Thyroid gland (tissue), 4 donors: ENCODE measurements at regions not wholly inside any gene's neighbourhood (a gene's known extent, or its start where the extent isn't known, plus 50 kb on each side); places are given as distances from the start of the nearest gene placed in this dataset.

ENCODE experiments used
- DNase-seq, 2 donors: peaks; one replicate each; pipeline ENCODE4 v3.0.0-alpha.2; 2019
- H3K27ac ChIP-seq, 3 donors: fragments of 200-600 bp; sonication (generic); 1 replicate in 2 of 3; 2 replicates in 1 of 3; pipeline ENCODE4 v1.5.1; 2016 to 2019; ENCODE audit warnings: mild to moderate bottlenecking in 1 of 3, moderate library complexity in 1 of 3
- H3K27me3 ChIP-seq: fragments of 200-600 bp; sonication (generic); one replicate; pipeline ENCODE4 v1.5.1; 2019
- H3K36me3 ChIP-seq, 2 donors: fragments of 200-600 bp; sonication (generic); one replicate each; pipeline ENCODE4 v1.5.1; 2016 to 2019
- H3K4me1 ChIP-seq, 2 donors: fragments of 200-600 bp; sonication (generic); one replicate each; pipeline ENCODE4 v1.5.1; 2017 to 2019
- H3K4me3 ChIP-seq, 3 donors: fragments of 200-600 bp; sonication (generic); replicated peaks in 1 of 3; 1 replicate in 2 of 3; 2 replicates in 1 of 3; pipeline ENCODE4 v1.5.1; 2016; ENCODE audit warnings: mild to moderate bottlenecking in 1 of 3
- H3K9me3 ChIP-seq: fragments of 200-600 bp; sonication (generic); one replicate; pipeline ENCODE4 v1.5.1; 2017
- POLR2A ChIP-seq, 2 donors: fragments of 450-650 bp; IDR thresholded peaks; one replicate each; pipeline ENCODE4 v1.6.1; 2017; ENCODE audit warnings: antibody characterized with exemption in 2 of 2, mild to moderate bottlenecking in 2 of 2, moderate library complexity in 1 of 2
- WGBS, 2 donors: methylation state at CpG; one replicate each; pipeline ENCODE4 v1.1.5; 2017; 5-methylcytosine and 5-hydroxymethylcytosine counted together
- intact Hi-C: fragments of 100-400 bp; cut with DNase I; formaldehyde crosslinking; loops from one replicate; pipeline ENCODE4 v1.15.1; 2023
- TF ChIP-seq, protein P1 (sequence below), 6 experiments: fragments of 200-600 bp in 3 of 6; fragments of 450-650 bp in 3 of 6; sonication (generic) in 3 of 6; IDR thresholded peaks; one replicate each; pipeline ENCODE4 v1.5.1; 2016 to 2019; ENCODE audit warnings: antibody characterized with exemption in 6 of 6, mild to moderate bottlenecking in 2 of 6, inconsistent platforms in 1 of 6, moderate library complexity in 1 of 6

- WGBS, 2 donors = 79 to 89% methylated on average over 5 of the region's 5 CpGs
- TF ChIP-seq, protein P1, sequence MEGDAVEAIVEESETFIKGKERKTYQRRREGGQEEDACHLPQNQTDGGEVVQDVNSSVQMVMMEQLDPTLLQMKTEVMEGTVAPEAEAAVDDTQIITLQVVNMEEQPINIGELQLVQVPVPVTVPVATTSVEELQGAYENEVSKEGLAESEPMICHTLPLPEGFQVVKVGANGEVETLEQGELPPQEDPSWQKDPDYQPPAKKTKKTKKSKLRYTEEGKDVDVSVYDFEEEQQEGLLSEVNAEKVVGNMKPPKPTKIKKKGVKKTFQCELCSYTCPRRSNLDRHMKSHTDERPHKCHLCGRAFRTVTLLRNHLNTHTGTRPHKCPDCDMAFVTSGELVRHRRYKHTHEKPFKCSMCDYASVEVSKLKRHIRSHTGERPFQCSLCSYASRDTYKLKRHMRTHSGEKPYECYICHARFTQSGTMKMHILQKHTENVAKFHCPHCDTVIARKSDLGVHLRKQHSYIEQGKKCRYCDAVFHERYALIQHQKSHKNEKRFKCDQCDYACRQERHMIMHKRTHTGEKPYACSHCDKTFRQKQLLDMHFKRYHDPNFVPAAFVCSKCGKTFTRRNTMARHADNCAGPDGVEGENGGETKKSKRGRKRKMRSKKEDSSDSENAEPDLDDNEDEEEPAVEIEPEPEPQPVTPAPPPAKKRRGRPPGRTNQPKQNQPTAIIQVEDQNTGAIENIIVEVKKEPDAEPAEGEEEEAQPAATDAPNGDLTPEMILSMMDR (IDR thresholded peaks at IDR 0.05) = no peak
- no peak for TF ChIP-seq POLR2A (IDR thresholded peaks at IDR 0.05)
- Histone ChIP-seq H3K36me3 (no peaks in the 10 kb centered on the region), H3K27ac (no peak overlapping the region), H3K27me3 (no peaks in the 10 kb centered on the region), H3K4me1 (no peaks in the 10 kb centered on the region), H3K4me3 (no peak overlapping the region), H3K9me3 (no peaks in the 10 kb centered on the region)
- intact Hi-C loops = no loop called here
- DNase-seq = no peak
These were observed 548.8 kb upstream of the SALL1 start for GRCh38 chr16:51699686-51700396.

DNA sequence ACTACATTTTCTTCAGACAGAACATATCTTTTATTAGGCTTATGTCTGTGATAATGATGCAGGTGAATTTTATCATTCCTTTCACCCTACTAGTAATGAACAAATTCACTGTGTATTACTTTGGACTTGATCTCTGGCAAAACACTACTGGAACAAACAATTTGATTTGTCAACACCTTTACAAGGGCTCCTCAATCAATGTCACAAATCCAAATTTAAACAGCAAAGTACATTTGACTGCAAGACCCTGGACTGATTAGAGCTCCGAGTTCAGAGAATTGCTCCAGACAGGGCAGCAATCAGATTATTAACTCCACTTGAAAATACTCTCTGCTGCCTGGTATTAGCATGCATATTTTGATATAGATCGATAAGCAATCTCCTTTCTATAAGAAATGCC, 547.6 kb upstream of the SALL1 start:
- Histone ChIP-seq H3K36me3 (no peaks in the 10 kb centered on the region), H3K4me3 (no peak overlapping the region), H3K9me3 (no peaks in the 10 kb centered on the region), H3K27me3 (no peaks in the 10 kb centered on the region), H3K27ac (no peak overlapping the region), H3K4me1 (no peaks in the 10 kb centered on the region)
- TF ChIP-seq, protein P1 (IDR thresholded peaks at IDR 0.05) = no peak
- no peak for TF ChIP-seq POLR2A (IDR thresholded peaks at IDR 0.05)
- no peak for DNase-seq
- WGBS, 2 donors = 83 to 85% methylated on average over 2 of the region's 2 CpGs
- intact Hi-C loops = no loop called here

DNA sequence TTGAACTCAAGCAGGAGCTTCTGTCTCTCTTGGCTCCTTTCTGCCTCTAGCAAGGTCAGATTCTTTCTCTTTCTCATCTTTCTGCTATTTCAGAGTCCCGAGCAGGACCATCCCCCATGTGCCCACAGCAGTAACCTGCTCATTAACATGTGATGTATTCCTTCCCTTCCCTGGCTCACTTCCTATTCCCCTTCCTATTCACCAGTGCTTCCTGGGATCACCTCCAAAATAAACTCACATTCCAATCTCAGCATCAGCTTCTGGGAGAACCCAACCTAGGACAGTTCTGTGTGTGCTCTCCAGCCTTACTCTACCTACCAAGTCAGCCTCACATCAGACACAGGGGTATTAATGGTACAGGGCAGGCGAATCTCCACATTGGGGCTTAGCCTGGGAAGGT, 546.4 kb upstream of the SALL1 start:
- no peak overlapping the region for H3K4me3 ChIP-seq
- intact Hi-C loops = no loop called here
- WGBS, 2 donors = 72 to 85% methylated on average over 2 of the region's 2 CpGs
- no peaks in the 10 kb centered on the region for H3K27me3 ChIP-seq
- no peak overlapping the region for H3K27ac ChIP-seq
- H3K36me3 ChIP-seq = no peaks in the 10 kb centered on the region
- H3K4me1 ChIP-seq = no peaks in the 10 kb centered on the region
- no peak for DNase-seq
- TF ChIP-seq POLR2A (IDR thresholded peaks at IDR 0.05) = no peak
- TF ChIP-seq, protein P1 (IDR thresholded peaks at IDR 0.05) = no peak
- no peaks in the 10 kb centered on the region for H3K9me3 ChIP-seq

DNA sequence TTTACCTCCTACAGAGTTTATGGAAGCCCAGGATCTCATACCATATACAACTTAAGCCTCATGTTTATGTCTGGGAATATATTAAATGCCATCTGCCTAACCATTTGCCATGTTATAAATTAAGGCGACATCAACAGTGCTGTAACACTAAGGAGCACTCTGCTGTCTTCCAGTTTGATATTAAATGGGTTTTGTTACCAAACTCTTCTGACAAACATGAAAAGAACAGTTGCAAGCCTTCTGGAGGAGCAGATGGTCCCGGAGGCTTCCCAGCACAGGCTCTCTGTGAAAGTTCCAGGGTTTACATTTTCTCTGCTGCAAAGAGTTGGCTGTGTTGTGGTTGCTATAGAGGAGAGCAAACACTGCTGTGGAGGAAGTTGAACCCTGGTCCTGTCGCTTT, 545.3 kb upstream of the SALL1 start:
- H3K36me3 ChIP-seq = no peaks in the 10 kb centered on the region
- no peaks in the 10 kb centered on the region for H3K4me1 ChIP-seq
- no peak overlapping the region for H3K27ac ChIP-seq
- no peaks in the 10 kb centered on the region for H3K9me3 ChIP-seq
- no peak overlapping the region for H3K4me3 ChIP-seq
- DNase-seq = no peak
- 80 to 83% methylated on average over 3 of the region's 3 CpGs for WGBS, 2 donors
- H3K27me3 ChIP-seq = no peaks in the 10 kb centered on the region
- intact Hi-C loops = no loop called here
- TF ChIP-seq, protein P1 (IDR thresholded peaks at IDR 0.05) = no peak
- no peak for TF ChIP-seq POLR2A (IDR thresholded peaks at IDR 0.05)

DNA sequence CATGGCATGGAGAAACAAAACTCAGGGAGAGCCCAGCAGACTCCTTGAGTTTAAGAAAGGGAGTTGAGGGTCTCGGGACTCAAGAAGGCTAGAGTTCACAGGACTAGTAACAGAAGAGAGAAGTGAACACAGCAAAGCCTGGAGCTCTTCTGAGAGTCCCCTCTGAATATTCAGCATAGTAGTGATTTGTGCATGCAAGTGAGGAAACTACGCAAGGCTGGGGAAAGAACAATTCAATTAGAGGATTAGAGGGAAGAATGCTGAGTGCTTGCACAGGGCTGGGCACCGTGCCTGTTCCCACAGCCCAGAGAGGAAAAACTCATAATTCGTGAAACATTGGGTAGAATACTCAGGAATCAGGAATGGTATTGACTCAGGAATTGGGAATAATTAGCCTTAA, 540.0 kb upstream of the SALL1 start:
- no peak overlapping the region for H3K27ac ChIP-seq
- 84 to 88% methylated on average over 4 of the region's 4 CpGs for WGBS, 2 donors

More for the DNA sequence above, 540.0 kb upstream of the SALL1 start:
- intact Hi-C loops = no loop called here
- no peaks in the 10 kb centered on the region for H3K36me3 ChIP-seq
- H3K4me3 ChIP-seq = no peak overlapping the region
- no peak for TF ChIP-seq POLR2A (IDR thresholded peaks at IDR 0.05)
- TF ChIP-seq, protein P1 (IDR thresholded peaks at IDR 0.05) = no peak
- H3K9me3 ChIP-seq = no peaks in the 10 kb centered on the region
- H3K4me1 ChIP-seq = no peaks in the 10 kb centered on the region
- no peak for DNase-seq
- H3K27me3 ChIP-seq = no peaks in the 10 kb centered on the region
